Caco-2 (cell line): ENCODE measurements at regions not wholly inside any gene's neighbourhood (a gene's known extent, or its start where the extent isn't known, plus 50 kb on each side); places are given as distances from the start of the nearest gene placed in this dataset.

Experiments used
- BruUV-seq: library from RNA; stranded (reverse); fragments of 400-500 nt; replicated peaks from 2 replicates; lab custom pipeline; 2021; lab: Mats Ljungman, UMichigan
- CTCF ChIA-PET: fragments of 300-600 bp; sonication (Branson Sonifier 250); formaldehyde crosslinking; loops from one replicate; lab custom pipeline; 2022; ENCODE audit warnings: antibody characterized with exemption; lab: Charles Lee
- POLR2A ChIA-PET: fragments of 300-600 bp; sonication (Branson Sonifier 250); formaldehyde crosslinking; loops from one replicate; lab custom pipeline; 2022; ENCODE audit warnings: antibody characterized with exemption; lab: Charles Lee
- DNase-seq, 2 experiments: peaks; one replicate each; pipeline versions ENCODE4 v3.0.0 to v3.0.0-alpha.2; 2020 to 2022
- H3K27me3 ChIP-seq: replicated peaks from 2 replicates; pipeline ENCODE4 v1.6.0; 2011; ENCODE audit warnings: low read length; ENCODE audit not compliant: control insufficient read depth, insufficient read depth
- H3K36me3 ChIP-seq: 2 replicates; pipeline ENCODE4 v1.5.1; 2011; ENCODE audit warnings: low read length; ENCODE audit not compliant: control insufficient read depth, insufficient read depth
- H3K4me1 ChIP-seq: fragments of 250-450 bp; sonication (Bioruptor Pico); 2 replicates; pipeline ENCODE4 v1.5.1; 2020; ENCODE audit warnings: mild to moderate bottlenecking
- H3K4me3 ChIP-seq: 2 replicates; pipeline ENCODE4 v1.5.1; 2011; ENCODE audit warnings: low read depth, mild to moderate bottlenecking, control low read depth, low read length
- H3K9me3 ChIP-seq: fragments of 250-450 bp; sonication (Bioruptor Pico); 2 replicates; pipeline ENCODE4 v1.5.1; 2020; ENCODE audit warnings: mild to moderate bottlenecking, moderate library complexity
- H3K27ac Mint-ChIP-seq: one replicate; pipeline ENCODE4 v1.8.0; 2022; ENCODE audit warnings: mixed read lengths; ENCODE audit not compliant: unreplicated experiment
- H3K27me3 Mint-ChIP-seq: one replicate; pipeline ENCODE4 v1.8.0; 2022; ENCODE audit warnings: mixed read lengths; ENCODE audit not compliant: insufficient read depth, unreplicated experiment
- H3K36me3 Mint-ChIP-seq: one replicate; pipeline ENCODE4 v1.8.0; 2022; ENCODE audit warnings: mild to moderate bottlenecking, mixed read lengths; ENCODE audit not compliant: insufficient read depth, unreplicated experiment
- H3K4me1 Mint-ChIP-seq: one replicate; pipeline ENCODE4 v1.8.0; 2022; ENCODE audit warnings: low read depth, mixed read lengths; ENCODE audit not compliant: unreplicated experiment
- H3K4me3 Mint-ChIP-seq: one replicate; pipeline ENCODE4 v1.8.0; 2022; ENCODE audit warnings: mild to moderate bottlenecking, moderate library complexity, mixed read lengths; ENCODE audit not compliant: unreplicated experiment
- H3K9me3 Mint-ChIP-seq: one replicate; pipeline ENCODE4 v1.8.0; 2022; ENCODE audit warnings: mixed read lengths; ENCODE audit not compliant: unreplicated experiment
- intact Hi-C: fragments of 100-400 bp; cut with micrococcal nuclease; formaldehyde crosslinking; loops from one replicate; pipeline ENCODE4 v1.10.0; 2022; ENCODE audit not compliant: unreplicated experiment
- TF ChIP-seq, protein P1 (sequence below), 2 experiments: fragments of 200-600 bp in 1 of 2; IDR thresholded peaks; 1 replicate in 1 of 2; 2 replicates in 1 of 2; pipeline versions ENCODE4 v1.5.1 to v1.8.0; 2011 to 2022; ENCODE audit warnings: antibody characterized with exemption in 1 of 2, control low read depth in 1 of 2, inconsistent platforms in 1 of 2, low read depth in 1 of 2, low read length in 1 of 2, mild to moderate bottlenecking in 1 of 2, moderate library complexity in 1 of 2; ENCODE audit not compliant: insufficient read depth in 1 of 2, severe bottlenecking in 1 of 2, unreplicated experiment in 1 of 2

- Histone ChIP-seq H3K4me3 (no peak overlapping the region), H3K27me3 (no peaks in the 10 kb centered on the region), H3K36me3 (no peaks in the 10 kb centered on the region), H3K4me1 (no peaks in the 10 kb centered on the region), H3K9me3 (no peaks in the 10 kb centered on the region)
- Mint-ChIP-seq H3K27me3 (peaks cover 3% of the 10 kb centered on the region), H3K9me3 (no peaks in the 10 kb centered on the region), H3K36me3 (no peaks in the 10 kb centered on the region), H3K4me3 (no peak overlapping the region), H3K27ac (no peak overlapping the region), H3K4me1 (no peaks in the 10 kb centered on the region)
- no TSS peak for BruUV-seq
- ChIA-PET CTCF (no interaction called here), POLR2A (no interaction called here)
- intact Hi-C loops = no loop called here
- no peak for DNase-seq
- TF ChIP-seq, protein P1, sequence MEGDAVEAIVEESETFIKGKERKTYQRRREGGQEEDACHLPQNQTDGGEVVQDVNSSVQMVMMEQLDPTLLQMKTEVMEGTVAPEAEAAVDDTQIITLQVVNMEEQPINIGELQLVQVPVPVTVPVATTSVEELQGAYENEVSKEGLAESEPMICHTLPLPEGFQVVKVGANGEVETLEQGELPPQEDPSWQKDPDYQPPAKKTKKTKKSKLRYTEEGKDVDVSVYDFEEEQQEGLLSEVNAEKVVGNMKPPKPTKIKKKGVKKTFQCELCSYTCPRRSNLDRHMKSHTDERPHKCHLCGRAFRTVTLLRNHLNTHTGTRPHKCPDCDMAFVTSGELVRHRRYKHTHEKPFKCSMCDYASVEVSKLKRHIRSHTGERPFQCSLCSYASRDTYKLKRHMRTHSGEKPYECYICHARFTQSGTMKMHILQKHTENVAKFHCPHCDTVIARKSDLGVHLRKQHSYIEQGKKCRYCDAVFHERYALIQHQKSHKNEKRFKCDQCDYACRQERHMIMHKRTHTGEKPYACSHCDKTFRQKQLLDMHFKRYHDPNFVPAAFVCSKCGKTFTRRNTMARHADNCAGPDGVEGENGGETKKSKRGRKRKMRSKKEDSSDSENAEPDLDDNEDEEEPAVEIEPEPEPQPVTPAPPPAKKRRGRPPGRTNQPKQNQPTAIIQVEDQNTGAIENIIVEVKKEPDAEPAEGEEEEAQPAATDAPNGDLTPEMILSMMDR (IDR thresholded peaks at IDR 0.05; ENCODE audit: insufficient read depth in 1 of 2, low read depth in 1 of 2, low read length in 1 of 2, severe bottlenecking in 1 of 2, unreplicated experiment in 1 of 2) = no peak
Measured at GRCh38 chr21:17989780-17990179, 170.6 kb upstream of the C21orf91 start.

DNA sequence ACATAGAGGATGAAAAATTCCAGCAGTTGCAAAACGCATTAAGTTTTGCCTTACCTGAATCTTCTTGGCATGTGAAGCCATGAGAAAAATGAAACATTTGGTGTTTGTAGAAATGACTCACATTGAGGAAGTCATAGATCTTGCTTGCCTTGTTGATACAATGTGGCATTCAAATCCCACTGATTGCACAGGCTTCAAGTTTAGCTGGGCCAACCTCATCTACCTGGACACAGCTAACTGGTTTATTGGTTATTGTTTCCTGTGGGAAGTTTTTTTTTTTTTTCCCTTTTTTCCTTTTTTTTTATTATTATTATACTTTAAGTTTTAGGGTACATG, 168.9 kb upstream of the C21orf91 start:
- Mint-ChIP-seq H3K27ac (no peak overlapping the region), H3K4me1 (no peaks in the 10 kb centered on the region), H3K36me3 (no peaks in the 10 kb centered on the region), H3K27me3 (peaks cover 3% of the 10 kb centered on the region), H3K4me3 (no peak overlapping the region), H3K9me3 (no peaks in the 10 kb centered on the region)
- TF ChIP-seq, protein P1 (IDR thresholded peaks at IDR 0.05; ENCODE audit: insufficient read depth in 1 of 2, low read depth in 1 of 2, low read length in 1 of 2, severe bottlenecking in 1 of 2, unreplicated experiment in 1 of 2) = no peak
- intact Hi-C loops = no loop called here
- no peak for DNase-seq
- POLR2A ChIA-PET = no interaction called here
- H3K27me3 ChIP-seq = no peaks in the 10 kb centered on the region
- H3K36me3 ChIP-seq = no peaks in the 10 kb centered on the region
- no peak overlapping the region for H3K4me3 ChIP-seq
- no TSS peak for BruUV-seq
- no peaks in the 10 kb centered on the region for H3K4me1 ChIP-seq
- H3K9me3 ChIP-seq = no peaks in the 10 kb centered on the region
- CTCF ChIA-PET = no interaction called here

GRCh38 chr21:17987382-17988101, 168.4 kb upstream of the C21orf91 start:
- DNase-seq = no peak
- Histone ChIP-seq H3K4me1 (no peaks in the 10 kb centered on the region), H3K27me3 (no peaks in the 10 kb centered on the region), H3K36me3 (no peaks in the 10 kb centered on the region), H3K9me3 (no peaks in the 10 kb centered on the region), H3K4me3 (no peak overlapping the region)
- Mint-ChIP-seq H3K27ac (no peak overlapping the region), H3K36me3 (no peaks in the 10 kb centered on the region), H3K9me3 (no peaks in the 10 kb centered on the region), H3K4me3 (no peak overlapping the region), H3K4me1 (no peaks in the 10 kb centered on the region), H3K27me3 (peaks cover 3% of the 10 kb centered on the region)
- ChIA-PET POLR2A (no interaction called here), CTCF (interaction anchor here (0.6 kb wide), 1 partner anchor 110 kb away, joined by 3 read pairs; no protein-coding TSS in a partner anchor)
- intact Hi-C loops = no loop called here
- no TSS peak for BruUV-seq
- TF ChIP-seq, protein P1 (IDR thresholded peaks at IDR 0.05; ENCODE audit: insufficient read depth in 1 of 2, low read depth in 1 of 2, low read length in 1 of 2, severe bottlenecking in 1 of 2, unreplicated experiment in 1 of 2) = no peak
